ENCODE measurements at regions not wholly inside any gene's neighbourhood (a gene's known extent, or its start where the extent isn't known, plus 50 kb on each side); places are given as distances from the start of the nearest gene placed in this dataset.

- no peak for DNase-seq
- ATAC-seq (ENCODE audit: poor library complexity) = peak; percentile 18
Observed at GRCh38 chr14:34129927-34130552, 179.2 kb upstream of the EGLN3 start.

GRCh38 chr14:34128665-34129064, 177.8 kb upstream of the EGLN3 start:
- intact Hi-C loops (cut with DNase I) = no loop called here

More at GRCh38 chr14:34129927-34130552, 179.2 kb upstream of the EGLN3 start:
- intact Hi-C loops (cut with DNase I) = no loop called here

GRCh38 chr14:34126586-34126985, 175.7 kb upstream of the EGLN3 start:
- intact Hi-C loops (cut with DNase I) = no loop called here
- DNase-seq = no peak
- ATAC-seq (ENCODE audit: poor library complexity) = no peak

More at GRCh38 chr14:34128665-34129064, 177.8 kb upstream of the EGLN3 start:
- DNase-seq (peak; percentile 70), ATAC-seq (ENCODE audit: poor library complexity) (peak; percentile 76)

GRCh38 chr14:34124585-34124984, 173.7 kb upstream of the EGLN3 start:
- no peak for ATAC-seq (ENCODE audit: poor library complexity)
- intact Hi-C loops (cut with DNase I) = no loop called here

GRCh38 chr14:34122650-34123049, 171.8 kb upstream of the EGLN3 start:
- intact Hi-C loops (cut with DNase I) = no loop called here
- DNase-seq (no peak), ATAC-seq (ENCODE audit: poor library complexity) (no peak)

More at GRCh38 chr14:34124585-34124984, 173.7 kb upstream of the EGLN3 start:
- DNase-seq = no peak

GRCh38 chr14:34122081-34122480, 171.2 kb upstream of the EGLN3 start:
- DNase-seq (no peak), ATAC-seq (ENCODE audit: poor library complexity) (no peak)
- intact Hi-C loops (cut with DNase I) = no loop called here

GRCh38 chr14:34120185-34120977, 169.5 kb upstream of the EGLN3 start:
- DNase-seq (no peak), ATAC-seq (ENCODE audit: poor library complexity) (peak; percentile 75)
- intact Hi-C loops (cut with DNase I) = no loop called here

GRCh38 chr14:34119107-34119858, 168.4 kb upstream of the EGLN3 start:
- ATAC-seq (ENCODE audit: poor library complexity) = no peak
- intact Hi-C loops (cut with DNase I) = no loop called here
- DNase-seq = no peak

GRCh38 chr14:34113991-34114390, 163.1 kb upstream of the EGLN3 start:
- DNase-seq = no peak
- intact Hi-C loops (cut with DNase I) = no loop called here
- ATAC-seq (ENCODE audit: poor library complexity) = no peak

- intact Hi-C loops (cut with DNase I) = no loop called here
- DNase-seq = no peak
- ATAC-seq (ENCODE audit: poor library complexity) = no peak
Observed at GRCh38 chr14:34113005-34113511, 162.2 kb upstream of the EGLN3 start.

GRCh38 chr14:34111953-34112352, 161.1 kb upstream of the EGLN3 start:
- ATAC-seq (ENCODE audit: poor library complexity) = no peak
- intact Hi-C loops (cut with DNase I) = no loop called here
- no peak for DNase-seq

- intact Hi-C loops (cut with DNase I) = no loop called here
- DNase-seq (no peak), ATAC-seq (ENCODE audit: poor library complexity) (no peak)
Observed at GRCh38 chr14:34111505-34111904, 160.6 kb upstream of the EGLN3 start.

- DNase-seq = no peak
- intact Hi-C loops (cut with DNase I) = no loop called here
- no peak for ATAC-seq (ENCODE audit: poor library complexity)
Observed at GRCh38 chr14:34110531-34110930, 159.7 kb upstream of the EGLN3 start.

GRCh38 chr14:34107441-34107840, 156.6 kb upstream of the EGLN3 start:
- ATAC-seq (ENCODE audit: poor library complexity) (no peak), DNase-seq (no peak)
- intact Hi-C loops (cut with DNase I) = no loop called here

GRCh38 chr14:34106310-34106709, 155.4 kb upstream of the EGLN3 start:
- ATAC-seq (ENCODE audit: poor library complexity) (no peak), DNase-seq (no peak)
- intact Hi-C loops (cut with DNase I) = no loop called here

GRCh38 chr14:34104489-34105397, 153.9 kb upstream of the EGLN3 start:
- intact Hi-C loops (cut with DNase I) = loop anchor here (5.0 kb wide), 1 partner anchor 257 kb away; no protein-coding TSS in a partner anchor
- peak; percentile 76 for ATAC-seq (ENCODE audit: poor library complexity)
- DNase-seq = no peak

GRCh38 chr14:34103176-34103575, 152.3 kb upstream of the EGLN3 start:
- ATAC-seq (ENCODE audit: poor library complexity) = no peak
- intact Hi-C loops (cut with DNase I) = loop anchor here (5.0 kb wide), 1 partner anchor 256 kb away; no protein-coding TSS in a partner anchor
- no peak for DNase-seq

GRCh38 chr14:34099635-34100034, 148.8 kb upstream of the EGLN3 start:
- DNase-seq (no peak), ATAC-seq (ENCODE audit: poor library complexity) (peak; percentile 35)
- intact Hi-C loops (cut with DNase I) = loop anchor here (5.0 to 10.0 kb wide), 4 partner anchors 125 to 262 kb away; partner anchors contain the start of gene EGLN3

Measured in Right ventricle myocardium superior (tissue), 1 donor.